HEK293 (cell line): ENCODE measurements at regions not wholly inside any gene's neighbourhood (a gene's known extent, or its start where the extent isn't known, plus 50 kb on each side); places are given as distances from the start of the nearest gene placed in this dataset.

Experiments used
- CTCF ChIA-PET: fragments of 350-600 bp; formaldehyde crosslinking; extraction: SDS; loops from one replicate; lab custom pipeline; 2021; ENCODE audit warnings: antibody characterized with exemption; lab: Yijun Ruan, JAX
- POLR2A ChIA-PET: fragments of 300-600 bp; formaldehyde crosslinking; extraction: SDS; loops from one replicate; lab custom pipeline; 2020; ENCODE audit warnings: antibody characterized with exemption, inconsistent platforms; lab: Yijun Ruan, JAX
- H3K27ac ChIP-seq: fragments of 200-500 bp; sonication (Bioruptor generic); 2 replicates; pipeline ENCODE4 v1.5.1; 2014; ENCODE audit warnings: low read depth, low read length, control low read depth, inconsistent platforms; ENCODE audit errors: extremely low read depth
- H3K36me3 ChIP-seq, 2 experiments: fragments of 200-500 bp in 1 of 2; sonication (Bioruptor generic) in 1 of 2; 1 replicate in 1 of 2; 2 replicates in 1 of 2; pipeline ENCODE4 v1.5.1; 2014 to 2017; ENCODE audit warnings: inconsistent platforms in 2 of 2, low read length in 2 of 2; ENCODE audit not compliant: control insufficient read depth in 2 of 2, insufficient read depth in 1 of 2
- H3K4me1 ChIP-seq: fragments of 200-500 bp; sonication (Bioruptor generic); 2 replicates; pipeline ENCODE4 v1.5.1; 2014; ENCODE audit warnings: mild to moderate bottlenecking, low read length, inconsistent platforms; ENCODE audit not compliant: control insufficient read depth, insufficient read depth
- H3K4me3 ChIP-seq: 2 replicates; pipeline ENCODE4 v1.5.1; 2011; ENCODE audit warnings: low read depth, mild to moderate bottlenecking, control low read depth, low read length, moderate library complexity
- H3K9me3 ChIP-seq: fragments of 200-500 bp; sonication (Bioruptor generic); 2 replicates; pipeline ENCODE4 v1.5.1; 2014; ENCODE audit warnings: low read depth, low read length, inconsistent platforms; ENCODE audit not compliant: control insufficient read depth, insufficient read depth
- HIC1 ChIP-seq: fragments of 450-650 bp; formaldehyde crosslinking; IDR thresholded peaks from 2 replicates; pipeline ENCODE4 v1.5.1; 2016; ENCODE audit warnings: missing biosample characterization, missing genetic modification characterization
- KLF9 ChIP-seq: fragments of 450-650 bp; formaldehyde crosslinking; IDR thresholded peaks from 2 replicates; pipeline ENCODE4 v1.5.1; 2016; ENCODE audit warnings: missing biosample characterization, missing genetic modification characterization, low read depth
- ZBTB1 ChIP-seq: fragments of 450-650 bp; formaldehyde crosslinking; IDR thresholded peaks from 2 replicates; pipeline ENCODE4 v1.5.1; 2016; ENCODE audit warnings: missing biosample characterization, missing genetic modification characterization
- ZBTB20 ChIP-seq: fragments of 450-650 bp; formaldehyde crosslinking; IDR thresholded peaks from 2 replicates; pipeline ENCODE4 v1.5.1; 2016; ENCODE audit warnings: missing biosample characterization, missing genetic modification characterization
- ZIC2 ChIP-seq: fragments of 450-650 bp; formaldehyde crosslinking; IDR thresholded peaks from 2 replicates; pipeline ENCODE4 v1.5.1; 2016; ENCODE audit warnings: missing biosample characterization, missing genetic modification characterization
- ZNF155 ChIP-seq: fragments of 450-650 bp; formaldehyde crosslinking; IDR thresholded peaks from 2 replicates; pipeline ENCODE4 v1.5.1; 2016; ENCODE audit warnings: missing biosample characterization, missing genetic modification characterization
- ZNF174 ChIP-seq: fragments of 450-650 bp; formaldehyde crosslinking; IDR thresholded peaks from 2 replicates; pipeline ENCODE4 v1.5.0; 2017; ENCODE audit warnings: missing biosample characterization, mild to moderate bottlenecking, missing genetic modification characterization
- ZNF19 ChIP-seq: fragments of 450-650 bp; formaldehyde crosslinking; IDR thresholded peaks from 2 replicates; pipeline ENCODE4; 2016; ENCODE audit warnings: missing biosample characterization, missing genetic modification characterization, low read depth
- ZNF211 ChIP-seq: fragments of 450-650 bp; formaldehyde crosslinking; IDR thresholded peaks from 2 replicates; pipeline ENCODE4 v1.5.1; 2016; ENCODE audit warnings: low read depth, missing biosample characterization, missing genetic modification characterization
- ZNF223 ChIP-seq: fragments of 450-650 bp; formaldehyde crosslinking; IDR thresholded peaks from 2 replicates; pipeline ENCODE4 v1.5.1; 2016; ENCODE audit warnings: missing biosample characterization, missing genetic modification characterization
- ZNF302 ChIP-seq: fragments of 450-650 bp; formaldehyde crosslinking; IDR thresholded peaks from 2 replicates; pipeline ENCODE4 v1.5.1; 2016; ENCODE audit warnings: missing biosample characterization, missing genetic modification characterization, low read depth
- ZNF324 ChIP-seq: fragments of 450-650 bp; formaldehyde crosslinking; IDR thresholded peaks from 2 replicates; pipeline ENCODE4 v1.5.1; 2016; ENCODE audit warnings: missing biosample characterization, missing genetic modification characterization
- ZNF362 ChIP-seq: fragments of 450-650 bp; formaldehyde crosslinking; IDR thresholded peaks from 2 replicates; pipeline ENCODE4 v1.5.1; 2016; ENCODE audit warnings: missing biosample characterization, missing genetic modification characterization
- ZNF404 ChIP-seq: fragments of 450-650 bp; formaldehyde crosslinking; IDR thresholded peaks from 2 replicates; pipeline ENCODE4 v1.5.1; 2017; ENCODE audit warnings: missing biosample characterization, missing genetic modification characterization
- ZNF423 ChIP-seq: fragments of 450-650 bp; formaldehyde crosslinking; IDR thresholded peaks from 2 replicates; pipeline ENCODE4 v1.5.1; 2016; ENCODE audit warnings: missing biosample characterization, missing genetic modification characterization
- ZNF449 ChIP-seq: fragments of 450-650 bp; formaldehyde crosslinking; IDR thresholded peaks from 2 replicates; pipeline ENCODE4 v1.5.1; 2017; ENCODE audit warnings: missing biosample characterization, mild to moderate bottlenecking, missing genetic modification characterization, moderate library complexity
- ZNF473 ChIP-seq: fragments of 450-650 bp; formaldehyde crosslinking; IDR thresholded peaks from 2 replicates; pipeline ENCODE4 v1.5.1; 2017; ENCODE audit warnings: missing biosample characterization, missing genetic modification characterization
- ZNF518A ChIP-seq: fragments of 450-650 bp; formaldehyde crosslinking; conservative IDR thresholded peaks from 2 replicates; pipeline ENCODE4 v1.5.1; 2016; ENCODE audit warnings: low read depth, missing biosample characterization, missing genetic modification characterization
- ZNF558 ChIP-seq: fragments of 450-650 bp; formaldehyde crosslinking; IDR thresholded peaks from 2 replicates; pipeline ENCODE4 v1.5.1; 2016; ENCODE audit warnings: missing biosample characterization, missing genetic modification characterization
- ZNF626 ChIP-seq: fragments of 450-650 bp; sonication (Bioruptor Pico); formaldehyde crosslinking; IDR thresholded peaks from 2 replicates; pipeline ENCODE4 v1.5.1; 2018; ENCODE audit warnings: missing biosample characterization, missing genetic modification characterization, inconsistent platforms
- ZNF660 ChIP-seq: fragments of 450-650 bp; IDR thresholded peaks from 2 replicates; pipeline ENCODE4 v1.5.1; 2018; ENCODE audit warnings: missing biosample characterization, mild to moderate bottlenecking, missing genetic modification characterization
- ZNF677 ChIP-seq: fragments of 450-650 bp; IDR thresholded peaks from 2 replicates; pipeline ENCODE4 v1.5.0; 2018; ENCODE audit warnings: missing biosample characterization, mild to moderate bottlenecking, missing genetic modification characterization, moderate library complexity
- ZSCAN4 ChIP-seq: fragments of 450-650 bp; formaldehyde crosslinking; IDR thresholded peaks from 2 replicates; pipeline ENCODE4 v1.5.1; 2017; ENCODE audit warnings: missing biosample characterization, missing genetic modification characterization
- ZXDB ChIP-seq: fragments of 450-650 bp; formaldehyde crosslinking; IDR thresholded peaks from 2 replicates; pipeline ENCODE4 v1.5.1; 2016; ENCODE audit warnings: missing biosample characterization, missing genetic modification characterization

- no peak overlapping the region for H3K27ac ChIP-seq
- no peaks in the 10 kb centered on the region for H3K36me3 ChIP-seq
- H3K4me1 ChIP-seq: no peaks in the 10 kb centered on the region
- TF ChIP-seq KLF9 (tag by site-specific recombination) (no peak), ZNF174 (no peak), ZBTB20 (tag by site-specific recombination) (no peak), ZXDB (tag by site-specific recombination) (no peak), ZNF302 (tag by site-specific recombination) (no peak), ZIC2 (tag by site-specific recombination) (no peak), ZSCAN4 (tag by site-specific recombination) (peak; percentile 94), ZNF223 (no peak)
- no peaks in the 10 kb centered on the region for H3K9me3 ChIP-seq
- POLR2A ChIA-PET: no interaction called here
- CTCF ChIA-PET: no interaction called here
- no peak overlapping the region for H3K4me3 ChIP-seq
These were observed 97.0 kb upstream of the PJA1 start for GRCh38 chrX:69262036-69262936.

GRCh38 chrX:69260169-69260568, 94.9 kb upstream of the PJA1 start:
- no peak overlapping the region for H3K4me3 ChIP-seq
- TF ChIP-seq ZNF404 (tag by site-specific recombination) (no peak), ZNF362 (tag by site-specific recombination) (no peak), ZNF677 (tag by site-specific recombination) (no peak), ZNF19 (tag by site-specific recombination) (no peak), ZNF518A (tag by site-specific recombination) (no peak), ZNF324 (tag by site-specific recombination) (no peak), ZNF155 (tag by site-specific recombination) (no peak), ZNF473 (tag by site-specific recombination) (no peak), ZBTB1 (no peak), ZNF449 (no peak), ZNF211 (tag by site-specific recombination) (no peak), ZNF660 (tag by site-specific recombination) (no peak), ZNF626 (tag by site-specific recombination) (no peak), HIC1 (tag by site-specific recombination) (no peak), ZNF558 (tag by site-specific recombination) (no peak), ZNF423 (tag by site-specific recombination) (no peak)
- H3K36me3 ChIP-seq: no peaks in the 10 kb centered on the region
- no peaks in the 10 kb centered on the region for H3K4me1 ChIP-seq
- CTCF ChIA-PET: interaction anchor here (0.6 to 1.1 kb wide), 3 partner anchors 127 to 1169 kb away, joined by 3 read pairs; no protein-coding TSS in a partner anchor
- no peak overlapping the region for H3K27ac ChIP-seq
- POLR2A ChIA-PET: no interaction called here
- no peaks in the 10 kb centered on the region for H3K9me3 ChIP-seq
